OCI-LY7 (cell line): ENCODE measurements at regions not wholly inside any gene's neighbourhood (a gene's known extent, or its start where the extent isn't known, plus 50 kb on each side); places are given as distances from the start of the nearest gene placed in this dataset.

Experiments used
- CTCF ChIP-seq: fragments of 200-600 bp; sonication (generic); conservative IDR thresholded peaks from 2 replicates; pipeline ENCODE4 v1.5.1; 2014; ENCODE audit warnings: mild to moderate bottlenecking, antibody characterized with exemption, low read length, moderate library complexity, mixed read lengths
- EZH2phosphoT487 ChIP-seq: fragments of 200-600 bp; sonication (generic); IDR thresholded peaks from 2 replicates; pipeline ENCODE4 v1.6.1; 2018; ENCODE audit warnings: low read depth, borderline replicate concordance, mild to moderate bottlenecking, mixed run types, antibody characterized with exemption, low read length, moderate library complexity, mixed read lengths

- TF ChIP-seq CTCF (no peak), EZH2phosphoT487 (no peak)
Measured at GRCh38 chr5:2261004-2261703, 378.4 kb upstream of the IRX4 start.
